Upper lobe of right lung (tissue), 1 donor: ENCODE measurements at regions not wholly inside any gene's neighbourhood (a gene's known extent, or its start where the extent isn't known, plus 50 kb on each side); places are given as distances from the start of the nearest gene placed in this dataset.

Experiments
- ATAC-seq: fragments of 200-7000 bp; cut with Tn5 transposase; one replicate; pipeline ENCODE4 v1.9.1; 2020; ENCODE audit warnings: mild to moderate bottlenecking, moderate library complexity
- DNase-seq: peaks from one replicate; pipeline ENCODE4 v3.0.0-alpha.2; 2020
- H3K27ac ChIP-seq: fragments of 200-600 bp; one replicate; pipeline ENCODE4 v1.8.0; 2022
- H3K27me3 ChIP-seq: fragments of 200-600 bp; one replicate; pipeline ENCODE4 v1.8.0; 2022; ENCODE audit warnings: mild to moderate bottlenecking
- H3K36me3 ChIP-seq: fragments of 200-600 bp; one replicate; pipeline ENCODE4 v1.8.0; 2022
- H3K4me1 ChIP-seq: fragments of 200-600 bp; one replicate; pipeline ENCODE4 v1.8.0; 2022
- H3K4me3 ChIP-seq: fragments of 200-600 bp; one replicate; pipeline ENCODE4 v1.8.0; 2022; ENCODE audit warnings: mild to moderate bottlenecking
- H3K9me3 ChIP-seq: fragments of 200-600 bp; one replicate; pipeline ENCODE4 v1.8.0; 2022
- intact Hi-C: fragments of 100-400 bp; cut with DNase I; formaldehyde crosslinking; loops from one replicate; pipeline ENCODE4 v1.11.0; 2022
- TF ChIP-seq, protein P1 (sequence below): fragments of 200-600 bp; IDR thresholded peaks from one replicate; pipeline ENCODE4 v1.8.0; 2022; ENCODE audit warnings: antibody characterized with exemption
- donor health status: DM: no; HTN: yes; CAD: no; lungs with severe emphysema.

DNA sequence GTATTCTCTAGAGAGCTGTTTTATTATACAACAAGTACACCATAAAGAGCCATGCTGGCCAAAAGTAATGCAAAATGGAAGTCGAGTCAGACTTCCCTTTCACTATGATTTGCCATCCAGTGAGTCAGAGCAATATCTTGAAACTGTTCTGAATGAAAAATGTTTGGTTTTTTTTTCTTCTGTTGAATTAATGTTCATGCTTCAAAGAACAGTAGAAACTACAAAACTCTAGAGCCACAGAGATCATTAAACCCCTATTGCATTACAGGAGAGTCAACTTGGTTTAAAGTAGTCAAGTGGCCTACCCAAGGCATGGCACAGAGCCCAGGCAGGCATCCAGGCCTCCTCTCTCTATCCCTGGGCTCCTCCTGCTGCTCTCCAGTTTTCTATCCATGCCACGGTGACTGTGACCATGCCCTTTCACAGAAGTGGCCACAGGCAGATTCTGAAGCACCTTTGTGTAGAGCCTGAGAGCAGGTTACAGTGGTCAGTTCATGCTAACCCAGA is 358.9 kb downstream of the DEPDC1B start:
- no peak overlapping the region for H3K4me3 ChIP-seq
- H3K36me3 ChIP-seq, result no peaks in the 10 kb centered on the region
- TF ChIP-seq, protein P1, sequence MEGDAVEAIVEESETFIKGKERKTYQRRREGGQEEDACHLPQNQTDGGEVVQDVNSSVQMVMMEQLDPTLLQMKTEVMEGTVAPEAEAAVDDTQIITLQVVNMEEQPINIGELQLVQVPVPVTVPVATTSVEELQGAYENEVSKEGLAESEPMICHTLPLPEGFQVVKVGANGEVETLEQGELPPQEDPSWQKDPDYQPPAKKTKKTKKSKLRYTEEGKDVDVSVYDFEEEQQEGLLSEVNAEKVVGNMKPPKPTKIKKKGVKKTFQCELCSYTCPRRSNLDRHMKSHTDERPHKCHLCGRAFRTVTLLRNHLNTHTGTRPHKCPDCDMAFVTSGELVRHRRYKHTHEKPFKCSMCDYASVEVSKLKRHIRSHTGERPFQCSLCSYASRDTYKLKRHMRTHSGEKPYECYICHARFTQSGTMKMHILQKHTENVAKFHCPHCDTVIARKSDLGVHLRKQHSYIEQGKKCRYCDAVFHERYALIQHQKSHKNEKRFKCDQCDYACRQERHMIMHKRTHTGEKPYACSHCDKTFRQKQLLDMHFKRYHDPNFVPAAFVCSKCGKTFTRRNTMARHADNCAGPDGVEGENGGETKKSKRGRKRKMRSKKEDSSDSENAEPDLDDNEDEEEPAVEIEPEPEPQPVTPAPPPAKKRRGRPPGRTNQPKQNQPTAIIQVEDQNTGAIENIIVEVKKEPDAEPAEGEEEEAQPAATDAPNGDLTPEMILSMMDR, result no peak
- H3K9me3 ChIP-seq, result no peaks in the 10 kb centered on the region
- DNase-seq (no peak), ATAC-seq (peak; percentile 16)
- H3K4me1 ChIP-seq, result no peaks in the 10 kb centered on the region
- H3K27ac ChIP-seq, result no peak overlapping the region
- intact Hi-C loops, result no loop called here
- no peaks in the 10 kb centered on the region for H3K27me3 ChIP-seq

DNA sequence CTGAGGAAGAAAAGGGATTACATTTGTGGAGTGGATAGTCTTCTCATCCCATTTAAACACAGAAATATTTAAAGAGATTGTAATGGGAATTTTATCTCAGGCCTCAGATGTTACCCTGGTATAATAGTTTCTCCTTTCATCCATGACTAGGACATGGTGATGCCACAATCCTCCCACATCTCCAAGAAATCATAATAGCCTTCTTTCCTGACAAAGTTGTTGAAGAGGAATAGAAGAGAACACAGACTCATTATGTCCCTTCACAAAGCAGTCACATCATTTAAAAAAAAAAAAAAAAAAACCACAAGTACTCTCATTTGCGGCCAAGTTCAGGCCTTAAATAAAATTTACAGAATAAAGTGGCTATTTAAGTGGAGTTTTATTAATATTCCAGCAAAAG is 359.6 kb downstream of the DEPDC1B start:
- intact Hi-C loops, result no loop called here
- no peak overlapping the region for H3K27ac ChIP-seq

GRCh38 chr5:60339691-60340201 is 360.2 kb downstream of the DEPDC1B start:
- TF ChIP-seq, protein P1, result no peak
- no peak overlapping the region for H3K27ac ChIP-seq
- no peak for ATAC-seq
- intact Hi-C loops, result no loop called here
- H3K4me3 ChIP-seq, result no peak overlapping the region
- H3K36me3 ChIP-seq, result no peaks in the 10 kb centered on the region
- H3K4me1 ChIP-seq, result no peaks in the 10 kb centered on the region
- no peaks in the 10 kb centered on the region for H3K9me3 ChIP-seq
- H3K27me3 ChIP-seq, result no peaks in the 10 kb centered on the region
- no peak for DNase-seq

More for the DNA sequence above, 359.6 kb downstream of the DEPDC1B start:
- TF ChIP-seq, protein P1, result no peak
- ATAC-seq (no peak), DNase-seq (no peak)
- no peak overlapping the region for H3K4me3 ChIP-seq
- H3K4me1 ChIP-seq, result no peaks in the 10 kb centered on the region
- no peaks in the 10 kb centered on the region for H3K9me3 ChIP-seq
- no peaks in the 10 kb centered on the region for H3K36me3 ChIP-seq
- no peaks in the 10 kb centered on the region for H3K27me3 ChIP-seq

DNA sequence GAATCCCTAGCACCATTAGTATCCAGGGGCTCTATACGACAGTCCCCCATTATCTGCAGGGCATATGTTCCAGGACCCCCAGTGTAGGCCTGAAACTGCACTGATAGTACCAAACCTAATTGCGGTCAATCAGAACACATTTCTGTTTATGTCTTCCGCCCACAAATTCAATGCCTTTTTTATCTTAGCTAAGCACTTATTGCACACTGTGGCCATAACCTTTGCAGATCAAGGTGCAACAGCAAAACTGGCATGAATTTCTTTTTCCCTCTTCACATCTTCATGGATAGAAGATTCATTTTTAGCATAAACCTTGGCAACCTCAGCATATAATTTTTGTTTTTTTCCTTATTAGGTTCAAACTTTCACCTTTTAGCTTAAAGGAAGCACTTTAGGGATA is 361.1 kb downstream of the DEPDC1B start:
- Histone ChIP-seq H3K27me3 (no peaks in the 10 kb centered on the region), H3K27ac (no peak overlapping the region), H3K4me3 (no peak overlapping the region), H3K36me3 (no peaks in the 10 kb centered on the region), H3K9me3 (no peaks in the 10 kb centered on the region), H3K4me1 (no peaks in the 10 kb centered on the region)
- DNase-seq (no peak), ATAC-seq (no peak)
- TF ChIP-seq, protein P1, result no peak
- intact Hi-C loops, result no loop called here

DNA sequence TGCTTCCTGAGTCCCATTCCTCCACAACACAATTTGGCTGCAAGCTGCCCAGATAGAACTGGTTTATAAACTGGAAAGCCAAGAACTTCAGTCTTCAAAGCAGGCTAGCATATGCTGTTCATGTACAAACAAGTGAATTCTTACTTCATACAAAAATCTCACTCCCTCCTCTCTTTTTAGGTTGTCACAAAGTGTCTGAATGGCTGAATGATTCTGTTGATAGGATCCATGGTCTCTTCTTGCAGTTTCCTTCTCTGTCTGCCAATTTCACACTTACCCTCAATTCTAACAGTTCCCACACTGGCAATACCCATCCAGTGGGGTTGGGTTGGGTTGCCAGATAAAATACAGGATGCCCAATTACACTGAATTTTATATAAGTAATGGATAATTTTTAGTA is 363.5 kb downstream of the DEPDC1B start:
- Histone ChIP-seq H3K27ac (no peak overlapping the region), H3K4me1 (no peaks in the 10 kb centered on the region)
- TF ChIP-seq, protein P1, result no peak

DNA sequence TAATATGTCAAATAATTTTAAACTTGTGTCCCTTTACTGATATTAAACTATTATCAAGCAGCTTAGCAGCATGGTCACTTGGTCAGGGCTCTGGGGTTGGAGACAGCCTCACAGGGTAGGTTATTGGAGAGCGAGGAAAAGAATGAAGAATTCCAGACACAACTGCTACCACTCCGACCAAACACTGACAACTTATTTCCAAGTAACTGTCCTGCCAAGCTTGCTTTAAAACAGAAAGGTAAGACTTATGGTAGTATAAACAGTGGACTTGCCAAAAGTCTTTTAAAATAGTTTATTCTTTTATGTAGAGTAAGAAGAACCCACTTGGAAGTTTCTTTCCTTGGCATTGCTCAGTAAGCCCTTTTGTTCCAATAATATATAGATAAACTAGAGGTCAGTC is 364.1 kb downstream of the DEPDC1B start:
- ATAC-seq, result no peak
- no peak overlapping the region for H3K27ac ChIP-seq
- intact Hi-C loops, result no loop called here
- DNase-seq, result no peak
- H3K9me3 ChIP-seq, result no peaks in the 10 kb centered on the region
- no peaks in the 10 kb centered on the region for H3K4me1 ChIP-seq
- H3K36me3 ChIP-seq, result no peaks in the 10 kb centered on the region
- H3K4me3 ChIP-seq, result no peak overlapping the region
- no peaks in the 10 kb centered on the region for H3K27me3 ChIP-seq
- TF ChIP-seq, protein P1, result no peak

More for the DNA sequence above, 363.5 kb downstream of the DEPDC1B start:
- no peaks in the 10 kb centered on the region for H3K36me3 ChIP-seq
- no peak for ATAC-seq
- intact Hi-C loops, result no loop called here
- H3K27me3 ChIP-seq, result no peaks in the 10 kb centered on the region
- H3K4me3 ChIP-seq, result no peak overlapping the region
- no peak for DNase-seq
- H3K9me3 ChIP-seq, result no peaks in the 10 kb centered on the region
